ENCODE measurements at regions not wholly inside any gene's neighbourhood (a gene's known extent, or its start where the extent isn't known, plus 50 kb on each side); places are given as distances from the start of the nearest gene placed in this dataset.

- TF ChIP-seq CTCF (conservative IDR thresholded peaks at IDR 0.05) (no peak), ZFX (IDR thresholded peaks at IDR 0.05) (no peak)
These were observed 125.7 kb upstream of the PHACTR1 start for GRCh38 chr6:12590901-12591300.

All from C4-2B (cell line).